IMR-90 (cell line): ENCODE measurements at regions not wholly inside any gene's neighbourhood (a gene's known extent, or its start where the extent isn't known, plus 50 kb on each side); places are given as distances from the start of the nearest gene placed in this dataset.

Source experiments
- ATAC-seq: fragments of 200-7000 bp; cut with Tn5 transposase; 2 replicates; pipeline ENCODE4 v1.9.1; 2020; ENCODE audit warnings: low read depth, mild to moderate bottlenecking, moderate library complexity
- BruUV-seq: library from RNA; stranded (reverse); fragments of 400-500 nt; replicated peaks from 2 replicates; lab custom pipeline; 2021; lab: Mats Ljungman, UMichigan
- CTCF ChIA-PET: fragments of 300-600 bp; formaldehyde crosslinking; extraction: SDS; loops from one replicate; lab custom pipeline; 2021; ENCODE audit warnings: antibody characterized with exemption; lab: Yijun Ruan, JAX
- POLR2A ChIA-PET: fragments of 300-600 bp; sonication (Branson Sonifier 250); formaldehyde crosslinking; loops from one replicate; lab custom pipeline; 2022; ENCODE audit warnings: antibody characterized with exemption; ENCODE audit not compliant: unreplicated experiment; lab: Charles Lee
- DNase-seq: peaks from one replicate; pipeline ENCODE4 v3.0.0; 2013
- H2AFZ ChIP-seq: replicated peaks from 2 replicates; pipeline ENCODE3; 2013; ENCODE audit warnings: low read length, mild to moderate bottlenecking; ENCODE audit not compliant: poor library complexity
- H2AK5ac ChIP-seq: 2 replicates; pipeline ENCODE4 v1.6.1; 2013; ENCODE audit warnings: low read depth, low read length, inconsistent platforms
- H2AK9ac ChIP-seq: replicated peaks from 2 replicates; pipeline ENCODE3; 2013; ENCODE audit warnings: mild to moderate bottlenecking, low read depth, low read length, moderate library complexity; ENCODE audit not compliant: poor library complexity
- H2BK120ac ChIP-seq: 2 replicates; pipeline ENCODE4 v1.6.1; 2013; ENCODE audit warnings: low read depth, low read length, inconsistent platforms
- H2BK15ac ChIP-seq: 3 replicates; pipeline ENCODE4 v1.6.1; 2013; ENCODE audit warnings: low read depth, low read length, inconsistent platforms
- H2BK20ac ChIP-seq: 2 replicates; pipeline ENCODE4 v1.6.1; 2013; ENCODE audit warnings: low read depth, mild to moderate bottlenecking, inconsistent platforms, low read length, moderate library complexity
- H2BK5ac ChIP-seq: 2 replicates; pipeline ENCODE4 v1.6.1; 2013; ENCODE audit warnings: mild to moderate bottlenecking, low read depth, low read length, inconsistent platforms; ENCODE audit not compliant: poor library complexity, severe bottlenecking
- H3K14ac ChIP-seq: replicated peaks from 2 replicates; pipeline ENCODE4 v1.6.1; 2013; ENCODE audit warnings: low read depth, low read length, inconsistent platforms
- H3K18ac ChIP-seq: 2 replicates; pipeline ENCODE4 v1.6.1; 2013; ENCODE audit warnings: low read depth, low read length, control low read depth
- H3K23ac ChIP-seq: 2 replicates; pipeline ENCODE4 v1.6.1; 2013; ENCODE audit warnings: low read depth, low read length, inconsistent platforms
- H3K27ac ChIP-seq: 2 replicates; pipeline ENCODE4 v1.5.1; 2013; ENCODE audit warnings: mild to moderate bottlenecking, control low read depth, low read length; ENCODE audit not compliant: insufficient read depth
- H3K27me3 ChIP-seq: 2 replicates; pipeline ENCODE4 v1.6.1; 2013; ENCODE audit warnings: low read length; ENCODE audit not compliant: control insufficient read depth, insufficient read depth
- H3K36me3 ChIP-seq: 2 replicates; pipeline ENCODE4 v1.6.1; 2013; ENCODE audit warnings: low read length, mixed read lengths; ENCODE audit not compliant: control insufficient read depth, insufficient read depth
- H3K4ac ChIP-seq: 2 replicates; pipeline ENCODE4 v1.6.1; 2013; ENCODE audit warnings: low read depth, low read length, inconsistent platforms
- H3K4me1 ChIP-seq: 2 replicates; pipeline ENCODE4 v1.6.1; 2013; ENCODE audit warnings: low read length, mixed read lengths; ENCODE audit not compliant: control insufficient read depth, insufficient read depth
- H3K4me2 ChIP-seq: 2 replicates; pipeline ENCODE4 v1.6.1; 2013; ENCODE audit warnings: low read depth, mild to moderate bottlenecking, control low read depth, low read length, moderate library complexity
- H3K4me3 ChIP-seq: 2 replicates; pipeline ENCODE4 v1.5.1; 2013; ENCODE audit warnings: low read depth, mild to moderate bottlenecking, control low read depth, low read length, moderate library complexity; ENCODE audit not compliant: insufficient read depth
- H3K56ac ChIP-seq: 2 replicates; pipeline ENCODE4 v1.6.1; 2013; ENCODE audit warnings: low read length, inconsistent platforms; ENCODE audit not compliant: insufficient read depth; ENCODE audit errors: extremely low read depth
- H3K79me1 ChIP-seq, 2 experiments: 2 replicates each; pipeline ENCODE4 v1.6.1; 2013; ENCODE audit warnings: low read length in 2 of 2, inconsistent platforms in 1 of 2, low read depth in 1 of 2
- H3K9ac ChIP-seq: 2 replicates; pipeline ENCODE4 v1.6.1; 2013; ENCODE audit warnings: low read depth, low read length, control low read depth
- H3K9me1 ChIP-seq: 2 replicates; pipeline ENCODE4 v1.6.1; 2013; ENCODE audit warnings: low read length, inconsistent platforms; ENCODE audit not compliant: insufficient read depth
- H3K9me3 ChIP-seq: 2 replicates; pipeline ENCODE4 v1.6.1; 2013; ENCODE audit warnings: low read length; ENCODE audit not compliant: control insufficient read depth, insufficient read depth
- H4K20me1 ChIP-seq: 2 replicates; pipeline ENCODE4 v1.6.1; 2013; ENCODE audit warnings: low read length, inconsistent platforms; ENCODE audit not compliant: insufficient read depth
- H4K5ac ChIP-seq: 2 replicates; pipeline ENCODE4 v1.6.1; 2013; ENCODE audit warnings: mild to moderate bottlenecking, low read depth, low read length, control low read depth
- H4K8ac ChIP-seq, 2 experiments: 2 replicates each; pipeline ENCODE4 v1.6.1; 2013; ENCODE audit warnings: low read depth in 2 of 2, low read length in 2 of 2, control low read depth in 1 of 2, inconsistent platforms in 1 of 2
- H4K91ac ChIP-seq: 2 replicates; pipeline ENCODE4 v1.6.1; 2013; ENCODE audit warnings: low read depth, low read length, inconsistent platforms; ENCODE audit not compliant: insufficient read depth
- POLR2A ChIP-seq: IDR thresholded peaks from 2 replicates; pipeline ENCODE4 v1.6.1; 2012; ENCODE audit warnings: mild to moderate bottlenecking, low read depth, low read length
- WGBS, 2 experiments: methylation state at CpG; one replicate each; pipeline versions ENCODE4 v1.1.5 to v1.1.7; 2013; ENCODE audit warnings: missing lambda C conversion rate in 2 of 2; ENCODE audit not compliant: insufficient read length in 1 of 2; ENCODE audit errors: extremely low coverage in 2 of 2; 5-methylcytosine and 5-hydroxymethylcytosine counted together
- dilution Hi-C: fragments of 300-500 bp; cut with HindIII; formaldehyde crosslinking; loops from one replicate; pipeline ENCODE4 v1.14.3; 2018; ENCODE audit warnings: low sequenced_read_pairs; ENCODE audit not compliant: unreplicated experiment
- in situ Hi-C: fragments of 300-500 bp; cut with MboI; formaldehyde crosslinking; loops from 3 replicates; pipeline ENCODE4 v1.14.3; 2019; ENCODE audit warnings: low sequenced_read_pairs, inconsistent platforms, mixed read lengths
- intact Hi-C: fragments of 100-400 bp; cut with micrococcal nuclease; formaldehyde crosslinking; loops from 2 replicates; pipeline ENCODE4 v1.10.0; 2022
- TF ChIP-seq, protein P1 (sequence below): fragments of 150-350 bp; IDR thresholded peaks from 2 replicates; pipeline ENCODE4 v1.6.1; 2017; ENCODE audit warnings: mild to moderate bottlenecking, antibody characterized with exemption, low read length, low read depth

GRCh38 chr10:21368022-21368582, 157.4 kb downstream of the SKIDA1 start:
- H4K8ac ChIP-seq: no peak overlapping the region
- H3K14ac ChIP-seq: no peak overlapping the region
- peaks cover 5% of the 10 kb centered on the region for H3K4me1 ChIP-seq
- dilution Hi-C loops (no loop called here), in situ Hi-C loops (no loop called here), intact Hi-C loops (no loop called here)
- no peak overlapping the region for H3K18ac ChIP-seq
- H2BK15ac ChIP-seq: no peak overlapping the region
- H2BK120ac ChIP-seq: no peak overlapping the region
- H3K9me3 ChIP-seq: no peaks in the 10 kb centered on the region
- ChIA-PET POLR2A (no interaction called here), CTCF (interaction anchor here (0.5 to 0.6 kb wide), 2 partner anchors 32 to 611 kb away, joined by 3 read pairs; no protein-coding TSS in a partner anchor)
- H3K27ac ChIP-seq: no peak overlapping the region
- H4K20me1 ChIP-seq: no peaks in the 10 kb centered on the region
- no peaks in the 10 kb centered on the region for H3K27me3 ChIP-seq
- H3K9me1 ChIP-seq: no peaks in the 10 kb centered on the region; the same call in 1 of the 2 replicates
- H3K9ac ChIP-seq: no peak overlapping the region
- no peak overlapping the region for H4K91ac ChIP-seq
- H3K4me2 ChIP-seq: no peak overlapping the region
- H3K79me1 ChIP-seq: no peaks in the 10 kb centered on the region
- no peak overlapping the region for H3K4me3 ChIP-seq
- ATAC-seq (no peak), DNase-seq (no peak)
- no peak overlapping the region for H3K56ac ChIP-seq
- H2AK9ac ChIP-seq: no peak overlapping the region
- WGBS, 2 experiments: 97% methylated on average over 5 of the region's 8 CpGs; no CpG with 5 or more reads in 1 of the 2 experiments
- no peak overlapping the region for H3K23ac ChIP-seq
- H3K4ac ChIP-seq: no peak overlapping the region
- H4K5ac ChIP-seq: no peak overlapping the region
- TF ChIP-seq, protein P1, sequence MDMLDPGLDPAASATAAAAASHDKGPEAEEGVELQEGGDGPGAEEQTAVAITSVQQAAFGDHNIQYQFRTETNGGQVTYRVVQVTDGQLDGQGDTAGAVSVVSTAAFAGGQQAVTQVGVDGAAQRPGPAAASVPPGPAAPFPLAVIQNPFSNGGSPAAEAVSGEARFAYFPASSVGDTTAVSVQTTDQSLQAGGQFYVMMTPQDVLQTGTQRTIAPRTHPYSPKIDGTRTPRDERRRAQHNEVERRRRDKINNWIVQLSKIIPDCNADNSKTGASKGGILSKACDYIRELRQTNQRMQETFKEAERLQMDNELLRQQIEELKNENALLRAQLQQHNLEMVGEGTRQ: no peak
- no peak for TF ChIP-seq POLR2A
- no TSS peak for BruUV-seq
- H2BK20ac ChIP-seq: no peak overlapping the region
- H3K36me3 ChIP-seq: no peaks in the 10 kb centered on the region
- no peak overlapping the region for H2AK5ac ChIP-seq
- no peak overlapping the region for H2AFZ ChIP-seq
- no peak overlapping the region for H2BK5ac ChIP-seq
